ENCODE measurements at regions not wholly inside any gene's neighbourhood (a gene's known extent, or its start where the extent isn't known, plus 50 kb on each side); places are given as distances from the start of the nearest gene placed in this dataset.

DNA sequence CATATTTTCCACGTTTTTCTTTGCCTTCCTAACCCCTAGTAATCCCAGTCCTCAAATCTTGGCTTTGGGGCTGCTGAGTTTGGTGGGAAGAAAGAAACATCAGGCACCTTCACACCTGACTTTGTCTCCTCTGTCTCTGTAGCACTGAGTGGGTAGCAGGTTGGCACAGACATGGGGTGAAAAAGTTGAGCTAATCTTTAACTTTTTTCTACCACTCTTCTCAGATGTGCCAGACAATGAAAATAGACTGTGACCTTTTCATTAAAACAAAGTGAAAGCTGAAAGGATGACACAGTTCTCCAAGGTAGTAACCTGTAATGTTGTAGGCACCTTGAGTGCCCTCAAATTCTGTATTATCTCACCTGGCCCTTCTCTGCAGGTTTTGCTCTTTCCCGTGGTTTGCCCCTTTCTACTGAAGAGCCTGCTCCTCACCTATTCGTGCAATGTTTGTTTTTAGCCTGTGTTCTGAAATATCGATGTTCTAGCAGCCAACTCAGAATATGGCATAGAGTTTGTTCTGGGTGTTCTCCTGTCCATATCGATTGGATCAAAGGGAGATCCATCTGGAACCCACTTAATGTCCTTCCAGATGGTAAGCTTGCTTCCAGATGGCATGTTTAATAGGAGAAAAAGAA is 57.8 kb upstream of the ATXN1 start:
- Histone ChIP-seq H2BK15ac (ENCODE audit: low read depth, low read length) (no peak overlapping the region), H3T11ph (ENCODE audit: low read length) (no peak overlapping the region), H4K91ac (ENCODE audit: insufficient read length, low read depth, low read length) (no peak overlapping the region), H2AK5ac (ENCODE audit: insufficient read length, low read length) (no peak overlapping the region), H3K79me2 (ENCODE audit: insufficient read depth, low read length) (no peaks in the 10 kb centered on the region), H3K56ac (ENCODE audit: insufficient read length, low read depth, low read length) (no peak overlapping the region), H2BK120ac (ENCODE audit: low read depth, low read length, poor library complexity, severe bottlenecking) (no peak overlapping the region), H3K9ac (ENCODE audit: extremely low read depth, insufficient read length, low read length) (no peak overlapping the region), H2AFZ (ENCODE audit: low read length) (no peak overlapping the region), H4K5ac (ENCODE audit: insufficient read length, low read depth, low read length) (no peak overlapping the region), H3K18ac (ENCODE audit: insufficient read length, low read depth, low read length) (no peak overlapping the region), H4K20me1 (ENCODE audit: control insufficient read depth, insufficient read depth, insufficient read length) (no peaks in the 10 kb centered on the region), H3K14ac (ENCODE audit: insufficient read depth, low read length) (no peak overlapping the region), H2BK12ac (ENCODE audit: insufficient read length, low read depth, low read length) (no peak overlapping the region), H3K9me3 (ENCODE audit: control insufficient read depth, low read depth, low read length) (no peaks in the 10 kb centered on the region), H4K8ac (replicated peaks; ENCODE audit: insufficient read length, low read depth, low read length) (no peak overlapping the region), H3K4ac (ENCODE audit: low read depth, low read length) (no peak overlapping the region), H2BK20ac (ENCODE audit: low read depth, low read length, poor library complexity, severe bottlenecking) (no peak overlapping the region), H2BK5ac (ENCODE audit: insufficient read length, low read length) (no peak overlapping the region), H3K79me1 (ENCODE audit: insufficient read depth, low read depth, low read length, poor library complexity, severe bottlenecking) (no peaks in the 10 kb centered on the region), H3K27ac (ENCODE audit: insufficient read length, low read depth, low read length) (no peak overlapping the region), H3K23me2 (ENCODE audit: insufficient read length, low read depth, low read length, poor library complexity, severe bottlenecking) (no peaks in the 10 kb centered on the region), H3K4me1 (ENCODE audit: insufficient read depth, low read length) (peaks cover 2% of the 10 kb centered on the region), H3K27me3 (ENCODE audit: insufficient read depth, low read length) (no peaks in the 10 kb centered on the region), H3K23ac (ENCODE audit: insufficient read length, low read depth, low read length) (no peak overlapping the region), H3K4me2 (ENCODE audit: insufficient read depth, insufficient read length, low read length) (no peak overlapping the region)
- H3K27me3 Mint-ChIP-seq (ENCODE audit: low read depth), result no peaks in the 10 kb centered on the region; the same call in 1 of the 2 replicates
- TF ChIP-seq, protein P1, sequence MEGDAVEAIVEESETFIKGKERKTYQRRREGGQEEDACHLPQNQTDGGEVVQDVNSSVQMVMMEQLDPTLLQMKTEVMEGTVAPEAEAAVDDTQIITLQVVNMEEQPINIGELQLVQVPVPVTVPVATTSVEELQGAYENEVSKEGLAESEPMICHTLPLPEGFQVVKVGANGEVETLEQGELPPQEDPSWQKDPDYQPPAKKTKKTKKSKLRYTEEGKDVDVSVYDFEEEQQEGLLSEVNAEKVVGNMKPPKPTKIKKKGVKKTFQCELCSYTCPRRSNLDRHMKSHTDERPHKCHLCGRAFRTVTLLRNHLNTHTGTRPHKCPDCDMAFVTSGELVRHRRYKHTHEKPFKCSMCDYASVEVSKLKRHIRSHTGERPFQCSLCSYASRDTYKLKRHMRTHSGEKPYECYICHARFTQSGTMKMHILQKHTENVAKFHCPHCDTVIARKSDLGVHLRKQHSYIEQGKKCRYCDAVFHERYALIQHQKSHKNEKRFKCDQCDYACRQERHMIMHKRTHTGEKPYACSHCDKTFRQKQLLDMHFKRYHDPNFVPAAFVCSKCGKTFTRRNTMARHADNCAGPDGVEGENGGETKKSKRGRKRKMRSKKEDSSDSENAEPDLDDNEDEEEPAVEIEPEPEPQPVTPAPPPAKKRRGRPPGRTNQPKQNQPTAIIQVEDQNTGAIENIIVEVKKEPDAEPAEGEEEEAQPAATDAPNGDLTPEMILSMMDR (conservative IDR thresholded peaks at IDR 0.05), result no peak
- H3K27ac Mint-ChIP-seq, result no peak overlapping the region
- peaks cover 0 to 4% of the 10 kb centered on the region in 2 experiments; a peak in 3 of 5 replicates for H3K9me3 Mint-ChIP-seq
- peaks cover 7% of the 10 kb centered on the region in 2 experiments for H3K4me1 Mint-ChIP-seq
- no peak for DNase-seq
- WGBS (ENCODE audit: extremely low coverage, insufficient read length, low lambda C conversion rate), result no CpG with 5 or more reads among the region's 5 CpGs
- H3K36me3 Mint-ChIP-seq (ENCODE audit: insufficient read depth in 1 of 3, low read depth in 3 of 3), result no peaks in the 10 kb centered on the region
- no peak overlapping the region for H3K4me3 Mint-ChIP-seq
